ENCODE measurements at regions not wholly inside any gene's neighbourhood (a gene's known extent, or its start where the extent isn't known, plus 50 kb on each side); places are given as distances from the start of the nearest gene placed in this dataset.
A peak's percentile ranks its signal among the peaks of the same experiment; 100 is the strongest.

DNA sequence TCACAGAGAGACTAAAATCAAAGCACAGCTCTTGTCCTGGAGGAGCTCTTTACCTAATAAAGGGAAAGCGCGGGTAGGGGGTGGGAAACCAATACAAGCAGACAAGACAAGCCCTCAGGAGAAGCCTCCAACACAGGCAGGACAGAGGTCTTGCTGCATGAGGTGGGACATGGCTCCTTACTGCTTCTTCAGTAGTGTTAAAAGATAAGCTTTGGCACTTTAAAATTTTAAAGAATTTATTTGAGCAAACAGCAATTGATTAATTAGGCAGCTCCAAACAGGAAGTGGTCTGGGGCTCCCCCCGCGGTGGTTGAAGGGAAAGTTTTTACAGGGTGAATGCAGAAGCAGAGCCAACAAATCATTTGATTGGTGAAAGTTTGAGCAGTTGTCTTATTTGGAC is 50.3 kb upstream of the MACC1 start:
- no peak for DNase-seq (ENCODE audit: low read depth)

- DNase-seq (ENCODE audit: low read depth) = no peak
Observed at GRCh38 chr7:20268824-20269223, 51.6 kb upstream of the MACC1 start.

- peak; percentile 48 for DNase-seq (ENCODE audit: low read depth)
Observed at GRCh38 chr7:20269726-20270125, 52.5 kb upstream of the MACC1 start.

GRCh38 chr7:20270371-20270770 is 53.2 kb upstream of the MACC1 start:
- DNase-seq (ENCODE audit: low read depth) = no peak

GRCh38 chr7:20270867-20271266 is 53.7 kb upstream of the MACC1 start:
- DNase-seq (ENCODE audit: low read depth) = no peak

DNA sequence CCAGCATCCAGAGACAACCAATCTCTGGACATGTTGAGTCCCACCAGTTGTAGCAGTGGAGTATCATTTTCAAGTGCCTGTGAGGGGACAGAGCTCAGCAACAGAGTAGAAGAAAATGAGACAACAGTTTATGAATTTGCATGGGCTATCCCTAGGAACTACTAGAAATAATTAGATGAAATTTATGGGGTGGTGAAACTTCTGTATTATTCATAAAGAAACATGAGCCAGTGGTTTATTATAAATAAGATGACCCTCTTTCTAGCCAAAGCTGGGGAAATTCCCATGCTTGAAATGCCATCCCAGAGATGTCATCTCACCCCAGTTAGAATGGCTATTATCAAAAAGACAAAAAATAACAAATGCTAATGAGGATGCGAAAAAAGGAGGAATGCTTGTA is 55.1 kb upstream of the ITGB8 start:
- no peak for DNase-seq (ENCODE audit: low read depth)

- DNase-seq (ENCODE audit: low read depth) = no peak
Observed at GRCh38 chr7:20276705-20277472, 53.8 kb upstream of the ITGB8 start.

DNA sequence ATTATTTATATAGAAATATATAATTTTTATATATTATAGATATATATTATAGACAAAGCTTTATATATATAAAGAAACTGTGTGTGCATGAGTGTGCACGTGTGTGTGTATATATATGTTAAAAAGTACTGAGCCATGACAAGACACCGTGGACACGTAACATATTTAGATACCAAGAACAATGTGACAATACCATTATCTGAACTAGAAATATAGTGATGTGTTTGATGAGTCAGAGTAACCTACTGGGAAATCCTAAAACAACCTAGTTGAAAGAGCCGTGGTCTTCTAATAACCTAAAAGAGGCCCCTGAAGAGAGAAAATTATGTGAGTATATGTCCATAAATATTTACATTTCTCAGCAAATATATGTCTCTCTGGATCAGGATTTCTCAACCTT is 50.7 kb upstream of the ITGB8 start:
- no peak for DNase-seq (ENCODE audit: low read depth)

DNA sequence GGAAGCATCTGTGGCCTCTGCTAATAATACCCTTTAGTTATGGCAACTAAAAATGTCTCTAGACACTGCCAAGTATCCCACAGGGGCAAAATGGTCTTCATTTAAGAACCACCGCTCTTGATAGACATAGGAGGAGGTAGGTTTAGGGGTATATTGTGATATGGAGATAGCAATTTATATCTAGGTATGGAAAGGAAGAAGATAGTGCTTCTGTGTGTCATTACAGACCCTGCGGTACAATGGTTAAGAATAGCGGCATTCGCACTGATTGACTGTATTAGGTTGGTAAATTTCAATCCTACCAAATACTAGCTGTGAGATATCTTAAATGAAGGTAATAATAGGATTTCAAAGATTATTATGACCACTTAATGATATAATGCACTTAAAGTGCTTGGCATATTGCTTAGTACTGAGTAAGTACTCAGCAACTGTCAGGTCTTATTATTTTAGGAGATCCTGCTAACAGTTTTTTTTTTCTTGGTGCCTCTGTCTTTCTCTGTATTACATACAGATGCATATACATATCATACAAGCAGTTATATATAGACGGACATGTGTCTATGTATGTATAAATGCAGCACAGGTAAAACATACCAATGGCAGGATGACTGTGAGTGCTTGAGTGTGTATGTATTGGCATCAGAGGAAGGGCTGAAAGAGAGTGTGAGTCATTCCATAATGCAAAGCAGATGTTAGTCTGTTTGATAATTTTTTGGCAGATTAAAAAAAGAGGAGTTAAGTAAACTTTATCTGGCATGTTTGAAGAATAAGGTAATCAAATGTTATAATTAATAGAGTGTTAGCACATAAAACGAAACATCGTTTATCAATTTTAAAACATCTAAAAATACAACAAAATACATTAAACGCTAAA is 50.0 kb upstream of the ITGB8 start:
- peak; percentile 55 for DNase-seq (ENCODE audit: low read depth)

All from non-pigmented ciliary epithelial cell (primary cell).